ENCODE measurements at regions not wholly inside any gene's neighbourhood (a gene's known extent, or its start where the extent isn't known, plus 50 kb on each side); places are given as distances from the start of the nearest gene placed in this dataset.

GRCh38 chr14:25150401-25150800, 100.5 kb upstream of the STXBP6 start:
- H3K36me3 Mint-ChIP-seq (ENCODE audit: low read depth) = no peaks in the 10 kb centered on the region
- H3K27ac Mint-ChIP-seq = no peak overlapping the region
- no peaks in the 10 kb centered on the region for H3K27me3 Mint-ChIP-seq (ENCODE audit: low read depth, poor library complexity)
- DNase-seq = no peak
- no peaks in the 10 kb centered on the region for H3K9me3 Mint-ChIP-seq
- no peak overlapping the region for H3K4me3 Mint-ChIP-seq
- no peak for TF ChIP-seq CTCF (IDR thresholded peaks at IDR 0.05)
- H3K4me1 Mint-ChIP-seq = no peaks in the 10 kb centered on the region

GRCh38 chr14:25140411-25140810, 90.5 kb upstream of the STXBP6 start:
- Mint-ChIP-seq H3K27me3 (ENCODE audit: low read depth, poor library complexity) (no peaks in the 10 kb centered on the region), H3K27ac (no peak overlapping the region), H3K4me1 (peaks cover 10% of the 10 kb centered on the region), H3K36me3 (ENCODE audit: low read depth) (peaks cover 5% of the 10 kb centered on the region), H3K9me3 (peaks cover 19% of the 10 kb centered on the region), H3K4me3 (no peak overlapping the region)
- no peak for TF ChIP-seq CTCF (IDR thresholded peaks at IDR 0.05)
- no peak for DNase-seq

- no peak for DNase-seq
- TF ChIP-seq CTCF (IDR thresholded peaks at IDR 0.05) = no peak
- peaks cover 19% of the 10 kb centered on the region for H3K9me3 Mint-ChIP-seq
- H3K4me3 Mint-ChIP-seq = no peak overlapping the region
- peaks cover 2% of the 10 kb centered on the region for H3K27me3 Mint-ChIP-seq (ENCODE audit: low read depth, poor library complexity)
- H3K4me1 Mint-ChIP-seq = peaks cover 23% of the 10 kb centered on the region
- no peak overlapping the region for H3K27ac Mint-ChIP-seq
- H3K36me3 Mint-ChIP-seq (ENCODE audit: low read depth) = peaks cover 5% of the 10 kb centered on the region
Observed at GRCh38 chr14:25136811-25137210, 86.9 kb upstream of the STXBP6 start.

- Mint-ChIP-seq H3K9me3 (peaks cover 19% of the 10 kb centered on the region), H3K27ac (no peak overlapping the region), H3K4me1 (peaks cover 35% of the 10 kb centered on the region), H3K36me3 (ENCODE audit: low read depth) (peaks cover 5% of the 10 kb centered on the region), H3K4me3 (no peak overlapping the region), H3K27me3 (ENCODE audit: low read depth, poor library complexity) (peaks cover 2% of the 10 kb centered on the region)
- no peak for TF ChIP-seq CTCF (IDR thresholded peaks at IDR 0.05)
- DNase-seq = no peak
Observed at GRCh38 chr14:25134184-25134583, 84.2 kb upstream of the STXBP6 start.

GRCh38 chr14:25132732-25133422, 82.9 kb upstream of the STXBP6 start:
- H3K4me3 Mint-ChIP-seq = peak overlapping the region; percentile 36
- H3K4me1 Mint-ChIP-seq = peaks cover 35% of the 10 kb centered on the region
- peaks cover 2% of the 10 kb centered on the region for H3K27me3 Mint-ChIP-seq (ENCODE audit: low read depth, poor library complexity)
- H3K27ac Mint-ChIP-seq = no peak overlapping the region
- TF ChIP-seq CTCF (IDR thresholded peaks at IDR 0.05) = peak; percentile 74
- peaks cover 6% of the 10 kb centered on the region for H3K9me3 Mint-ChIP-seq
- peak; percentile 76 for DNase-seq
- peaks cover 2% of the 10 kb centered on the region for H3K36me3 Mint-ChIP-seq (ENCODE audit: low read depth)

GRCh38 chr14:25132094-25132493, 82.1 kb upstream of the STXBP6 start:
- Mint-ChIP-seq H3K4me3 (no peak overlapping the region), H3K4me1 (peaks cover 35% of the 10 kb centered on the region), H3K36me3 (ENCODE audit: low read depth) (no peaks in the 10 kb centered on the region), H3K27ac (no peak overlapping the region), H3K27me3 (ENCODE audit: low read depth, poor library complexity) (peaks cover 2% of the 10 kb centered on the region), H3K9me3 (no peaks in the 10 kb centered on the region)
- no peak for DNase-seq
- TF ChIP-seq CTCF (IDR thresholded peaks at IDR 0.05) = no peak
